ENCODE measurements at regions not wholly inside any gene's neighbourhood (a gene's known extent, or its start where the extent isn't known, plus 50 kb on each side); places are given as distances from the start of the nearest gene placed in this dataset.
"Not testable (repeated sequence)": the region's sequence is repeated elsewhere in the genome, so short reads cannot be mapped to it uniquely, and the experiment has no call there.

DNA sequence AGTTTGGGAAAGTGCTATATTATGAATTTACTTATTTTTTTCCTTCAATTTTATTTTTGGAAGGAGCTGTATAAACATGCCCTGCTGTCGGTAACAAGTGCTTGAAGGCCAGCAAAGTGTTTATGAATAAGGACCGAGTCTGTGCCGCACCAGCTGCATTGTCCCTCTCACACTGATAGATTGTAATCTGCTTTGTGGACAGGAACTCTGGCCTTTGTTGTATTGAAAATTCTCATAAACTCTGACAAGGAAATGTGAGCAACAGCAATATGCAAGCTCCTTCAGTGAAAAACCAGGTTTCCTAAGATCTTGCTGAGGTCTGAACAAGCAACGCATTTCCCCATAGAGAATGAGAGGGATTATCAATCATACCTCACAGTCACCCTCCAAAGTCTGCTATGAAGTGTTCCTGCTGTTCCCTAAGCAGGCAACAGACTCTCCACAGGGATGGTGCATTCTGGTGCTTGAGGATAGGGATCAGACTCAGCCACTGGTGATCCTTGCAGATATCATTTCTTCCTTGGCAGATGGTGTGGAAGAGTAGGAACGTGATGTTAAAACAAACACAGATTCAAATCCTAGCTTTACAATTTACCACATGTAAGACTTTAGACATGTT, 109.6 kb downstream of the KCNJ2 start:
- no peak for DNase-seq (ENCODE audit: low read depth, low spot score)

DNA sequence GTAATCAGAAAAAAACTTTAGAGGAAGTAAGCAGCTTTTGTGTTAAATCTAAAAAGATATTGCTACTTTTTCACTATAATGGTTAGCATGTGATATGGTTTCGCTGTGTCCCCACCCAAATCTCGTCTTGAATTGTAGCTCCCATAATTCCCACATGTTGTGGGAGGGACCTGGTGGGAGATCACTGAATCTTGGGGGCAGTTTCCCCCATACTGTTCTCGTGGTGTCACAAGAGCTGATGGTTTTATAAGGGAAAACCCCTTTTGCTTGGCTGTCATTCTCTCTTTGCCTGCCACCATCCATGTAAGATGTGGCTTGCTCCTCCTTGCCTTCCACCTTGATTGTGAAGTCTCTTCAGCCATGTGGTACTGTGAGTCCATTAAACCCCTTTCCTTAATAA, 117.1 kb downstream of the KCNJ2 start:
- no peak for DNase-seq (ENCODE audit: low read depth, low spot score)

GRCh38 chr17:70288540-70289290, 119.4 kb downstream of the KCNJ2 start:
- no peak for DNase-seq (ENCODE audit: low read depth, low spot score)

DNA sequence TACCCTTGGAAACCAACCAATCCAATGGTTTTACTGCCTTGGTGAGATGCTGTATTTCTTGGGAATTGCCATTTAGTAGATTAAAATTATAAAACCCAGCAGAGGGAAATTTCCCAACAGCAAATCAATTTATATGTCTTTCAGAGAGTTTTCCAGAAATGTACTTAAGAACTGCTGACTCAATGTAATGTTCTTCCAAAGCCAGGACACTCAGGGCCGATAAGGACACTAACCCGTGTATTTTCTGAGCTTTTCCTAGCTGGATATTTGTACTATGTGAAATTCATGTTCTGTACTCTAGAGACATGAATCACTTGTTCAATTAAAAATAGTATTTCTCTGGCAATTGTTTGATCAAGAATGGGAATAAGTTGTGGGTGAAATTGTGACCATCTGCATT, 121.4 kb downstream of the KCNJ2 start:
- DNase-seq (ENCODE audit: low read depth, low spot score): no peak

DNA sequence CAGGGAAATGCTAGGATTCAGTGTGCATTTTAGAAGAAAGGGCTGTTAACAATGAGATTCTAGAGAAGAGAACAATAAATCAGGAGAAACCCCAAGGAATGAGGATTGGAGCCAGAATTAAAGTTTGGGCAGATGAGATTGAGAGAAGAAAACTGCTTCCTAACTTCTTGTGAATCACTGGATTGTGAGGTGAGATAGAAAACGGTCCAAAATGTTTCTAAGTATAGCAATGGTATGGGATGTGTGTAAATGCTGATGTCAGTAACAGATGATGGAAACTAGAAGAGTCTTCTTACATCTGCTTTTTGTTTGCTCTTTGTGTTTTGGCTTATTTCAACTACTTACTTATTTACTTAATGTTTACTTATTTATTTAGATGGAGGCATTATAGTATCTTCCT, 123.0 kb downstream of the KCNJ2 start:
- no peak for DNase-seq (ENCODE audit: low read depth, low spot score)

GRCh38 chr17:70293564-70294310, 124.4 kb downstream of the KCNJ2 start:
- not testable (repeated sequence) for DNase-seq (ENCODE audit: low read depth, low spot score)

- no peak for DNase-seq (ENCODE audit: low read depth, low spot score)
Observed at GRCh38 chr17:70295329-70295728, 126.0 kb downstream of the KCNJ2 start.

- DNase-seq (ENCODE audit: low read depth, low spot score): no peak
Observed at GRCh38 chr17:70295731-70296130, 126.4 kb downstream of the KCNJ2 start.

DNA sequence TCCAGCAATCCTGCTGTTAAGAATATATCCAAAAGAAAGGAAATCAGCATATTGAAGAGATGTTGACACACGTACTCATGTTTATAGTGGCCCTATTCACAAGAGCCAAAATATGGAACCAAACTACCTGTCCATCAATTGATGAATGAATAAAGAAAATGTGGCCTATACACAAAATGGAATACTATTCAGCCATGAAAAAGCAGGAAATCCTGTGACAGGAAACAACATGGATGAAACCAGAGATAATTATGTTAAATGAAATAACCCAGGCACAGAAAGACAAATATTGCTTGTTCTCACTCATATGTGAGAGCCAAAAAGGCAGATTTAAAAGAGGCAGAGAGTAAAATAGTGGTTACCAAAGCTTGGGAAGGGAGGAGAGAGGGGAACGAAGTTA, 127.1 kb downstream of the KCNJ2 start:
- no peak for DNase-seq (ENCODE audit: low read depth, low spot score)

- no peak for DNase-seq (ENCODE audit: low read depth, low spot score)
Observed at GRCh38 chr17:70297397-70297796, 128.1 kb downstream of the KCNJ2 start.

- no peak for DNase-seq (ENCODE audit: low read depth, low spot score)
Observed at GRCh38 chr17:70298929-70299531, 129.7 kb downstream of the KCNJ2 start.

GRCh38 chr17:70307430-70308225, 138.3 kb downstream of the KCNJ2 start:
- peak; percentile 89 for DNase-seq (ENCODE audit: low read depth, low spot score)

- no peak for DNase-seq (ENCODE audit: low read depth, low spot score)
Observed at GRCh38 chr17:70308618-70309017, 139.3 kb downstream of the KCNJ2 start.

- peak; percentile 80 for DNase-seq (ENCODE audit: low read depth, low spot score)
Observed at GRCh38 chr17:70310221-70310672, 140.9 kb downstream of the KCNJ2 start.

GRCh38 chr17:70313086-70313852, 143.9 kb downstream of the KCNJ2 start:
- peak; percentile 47 for DNase-seq (ENCODE audit: low read depth, low spot score)

- peak; percentile 59 for DNase-seq (ENCODE audit: low read depth, low spot score)
Observed at GRCh38 chr17:70314096-70314495, 144.8 kb downstream of the KCNJ2 start.

DNA sequence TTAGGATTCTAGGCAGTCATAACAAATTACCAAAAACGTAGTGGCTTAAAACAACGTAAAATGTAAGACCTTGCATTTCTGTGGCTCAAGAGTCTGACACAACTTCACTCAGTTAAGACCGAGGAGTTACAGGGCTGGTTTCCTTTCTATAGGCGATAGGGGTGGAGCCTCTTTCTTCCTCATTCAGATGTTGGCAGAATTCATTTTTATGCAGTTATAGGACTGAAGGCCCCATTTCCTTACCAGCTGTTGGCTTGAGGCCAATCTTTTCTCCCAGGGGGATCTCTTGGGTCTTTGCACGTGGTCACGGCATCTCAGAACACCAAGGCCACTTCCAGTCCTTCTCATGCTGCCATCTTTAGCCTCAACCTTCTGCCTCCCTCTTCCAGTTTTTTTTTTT, 145.2 kb downstream of the KCNJ2 start:
- DNase-seq (ENCODE audit: low read depth, low spot score): no peak

GRCh38 chr17:70317421-70317820, 148.1 kb downstream of the KCNJ2 start:
- no peak for DNase-seq (ENCODE audit: low read depth, low spot score)

DNA sequence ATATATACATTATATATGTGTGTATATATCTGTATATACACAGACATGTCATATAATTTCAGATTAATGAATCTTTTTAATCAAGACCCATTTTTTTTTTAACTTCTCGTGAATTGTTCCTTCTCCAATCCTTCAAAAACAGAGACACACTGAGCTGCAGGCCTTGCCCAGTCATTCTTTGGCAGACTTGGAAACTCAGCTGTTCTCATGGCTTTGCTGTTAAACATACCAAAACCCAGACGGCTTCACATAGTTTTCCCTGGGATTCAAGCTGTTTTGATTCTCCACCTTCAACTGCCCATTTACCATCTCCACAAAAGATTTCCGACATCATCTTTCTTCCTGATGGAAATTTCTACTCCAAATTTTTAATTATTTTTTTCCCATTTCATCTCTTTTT, 148.7 kb downstream of the KCNJ2 start:
- peak; percentile 36 for DNase-seq (ENCODE audit: low read depth, low spot score)

DNA sequence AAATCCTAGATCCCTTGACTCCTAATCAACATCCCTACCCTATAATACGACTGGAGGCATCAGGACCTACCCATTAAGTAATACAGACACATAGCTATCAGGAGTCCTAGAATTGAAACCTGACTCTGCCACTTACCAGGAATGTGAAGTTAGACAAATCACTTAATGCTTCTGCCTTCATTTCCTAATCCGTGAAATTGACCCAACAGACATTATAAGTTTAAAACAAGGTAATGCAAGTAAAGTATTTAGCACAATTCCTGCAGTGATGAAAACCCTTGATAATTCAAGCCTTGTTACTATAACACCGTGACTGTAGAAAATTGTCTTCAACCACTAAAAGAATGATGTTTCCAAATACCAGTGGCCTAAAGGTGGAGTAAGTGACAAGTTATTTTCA, 150.2 kb downstream of the KCNJ2 start:
- no peak for DNase-seq (ENCODE audit: low read depth, low spot score)
